ENCODE measurements at regions not wholly inside any gene's neighbourhood (a gene's known extent, or its start where the extent isn't known, plus 50 kb on each side); places are given as distances from the start of the nearest gene placed in this dataset.

- no peak for DNase-seq
- Histone ChIP-seq H3K27me3 (peaks cover 4% of the 10 kb centered on the region; the same call in 1 of the 2 replicates), H3K36me3 (no peaks in the 10 kb centered on the region), H3K9me3 (no peaks in the 10 kb centered on the region), H3K4me3 (ENCODE audit: low read depth, low read length) (no peak overlapping the region), H3K4me1 (no peaks in the 10 kb centered on the region)
- no peak for TF ChIP-seq CTCF (IDR thresholded peaks at IDR 0.05; ENCODE audit: low read depth, low read length)
These were observed 284.3 kb upstream of the RASGEF1B start for GRCh38 chr4:81756042-81756441.

GRCh38 chr4:81754169-81754568 is 282.5 kb upstream of the RASGEF1B start:
- Histone ChIP-seq H3K4me1 (no peaks in the 10 kb centered on the region), H3K27me3 (peaks cover 4% of the 10 kb centered on the region; the same call in 1 of the 2 replicates), H3K4me3 (ENCODE audit: low read depth, low read length) (no peak overlapping the region), H3K36me3 (no peaks in the 10 kb centered on the region), H3K9me3 (no peaks in the 10 kb centered on the region)
- TF ChIP-seq CTCF (IDR thresholded peaks at IDR 0.05; ENCODE audit: low read depth, low read length): no peak
- DNase-seq: no peak

- peaks cover 4% of the 10 kb centered on the region; the same call in 1 of the 2 replicates for H3K27me3 ChIP-seq
- DNase-seq: no peak
- no peak overlapping the region for H3K4me3 ChIP-seq (ENCODE audit: low read depth, low read length)
- no peak for TF ChIP-seq CTCF (IDR thresholded peaks at IDR 0.05; ENCODE audit: low read depth, low read length)
- H3K4me1 ChIP-seq: no peaks in the 10 kb centered on the region
- H3K36me3 ChIP-seq: no peaks in the 10 kb centered on the region
- H3K9me3 ChIP-seq: no peaks in the 10 kb centered on the region
These were observed 280.0 kb upstream of the RASGEF1B start for GRCh38 chr4:81751531-81752289.

- no peak for TF ChIP-seq CTCF (IDR thresholded peaks at IDR 0.05; ENCODE audit: low read depth, low read length)
- no peaks in the 10 kb centered on the region for H3K36me3 ChIP-seq
- no peak for DNase-seq
These were observed 275.7 kb upstream of the RASGEF1B start for GRCh38 chr4:81747242-81747930.

GRCh38 chr4:81746773-81747172 is 275.1 kb upstream of the RASGEF1B start:
- DNase-seq: no peak
- Histone ChIP-seq H3K4me3 (ENCODE audit: low read depth, low read length) (no peak overlapping the region), H3K36me3 (no peaks in the 10 kb centered on the region), H3K9me3 (no peaks in the 10 kb centered on the region), H3K27me3 (no peaks in the 10 kb centered on the region), H3K4me1 (no peaks in the 10 kb centered on the region)
- TF ChIP-seq CTCF (IDR thresholded peaks at IDR 0.05; ENCODE audit: low read depth, low read length): no peak

More at GRCh38 chr4:81747242-81747930, 275.7 kb upstream of the RASGEF1B start:
- Histone ChIP-seq H3K27me3 (no peaks in the 10 kb centered on the region), H3K4me1 (no peaks in the 10 kb centered on the region), H3K4me3 (ENCODE audit: low read depth, low read length) (no peak overlapping the region), H3K9me3 (no peaks in the 10 kb centered on the region)

- Histone ChIP-seq H3K4me3 (ENCODE audit: low read depth, low read length) (no peak overlapping the region), H3K4me1 (no peaks in the 10 kb centered on the region), H3K27me3 (no peaks in the 10 kb centered on the region), H3K9me3 (no peaks in the 10 kb centered on the region), H3K36me3 (no peaks in the 10 kb centered on the region)
- TF ChIP-seq CTCF (IDR thresholded peaks at IDR 0.05; ENCODE audit: low read depth, low read length): no peak
- DNase-seq: no peak
These were observed 274.4 kb upstream of the RASGEF1B start for GRCh38 chr4:81746071-81746470.

All from BE2C (cell line).